CD4-positive, alpha-beta T cell (primary cell): ENCODE measurements at regions not wholly inside any gene's neighbourhood (a gene's known extent, or its start where the extent isn't known, plus 50 kb on each side); places are given as distances from the start of the nearest gene placed in this dataset.

Source experiments
- ATAC-seq: fragments of 200-7000 bp; cut with Tn5 transposase; one replicate; pipeline ENCODE4 v1.10.0; 2022; ENCODE audit warnings: mild to moderate bottlenecking; ENCODE audit not compliant: poor library complexity
- CTCF ChIA-PET: fragments of 350-600 bp; sonication (Branson Sonifier 250); formaldehyde crosslinking; loops from one replicate; lab custom pipeline; 2021; ENCODE audit warnings: antibody characterized with exemption, inconsistent platforms; lab: Charles Lee
- POLR2A ChIA-PET: fragments of 350-600 bp; sonication (Branson Sonifier 250); formaldehyde crosslinking; loops from one replicate; lab custom pipeline; 2021; ENCODE audit warnings: antibody characterized with exemption, inconsistent platforms; lab: Charles Lee
- DNase-seq, 14 experiments: peaks; one replicate each; pipeline ENCODE4 v3.0.0-alpha.2; 2013 to 2020; ENCODE audit warnings: mixed read lengths in 2 of 14
- H3K27ac ChIP-seq, 2 donors: one replicate each; pipeline versions ENCODE4 v1.5.1 to v1.7.0; 2013; ENCODE audit warnings: low read length in 2 of 2, low read depth in 1 of 2, mild to moderate bottlenecking in 1 of 2
- H3K27me3 ChIP-seq, 2 experiments: 1 replicate in 1 of 2; 2 replicates in 1 of 2; pipeline versions ENCODE4 v1.6.1 to v1.7.0; 2013; ENCODE audit warnings: low read length in 2 of 2, control low read depth in 1 of 2, mild to moderate bottlenecking in 1 of 2, moderate library complexity in 1 of 2; ENCODE audit not compliant: insufficient read depth in 2 of 2, control insufficient read depth in 1 of 2
- H3K36me3 ChIP-seq: one replicate; pipeline ENCODE4 v1.6.1; 2013; ENCODE audit warnings: low read length, control low read depth; ENCODE audit not compliant: insufficient read depth
- H3K4me1 ChIP-seq: one replicate; pipeline ENCODE4 v1.6.1; 2013; ENCODE audit warnings: low read length, control low read depth; ENCODE audit not compliant: insufficient read depth
- H3K4me3 ChIP-seq: one replicate; pipeline ENCODE4 v1.5.1; 2013; ENCODE audit warnings: mild to moderate bottlenecking, low read length, moderate library complexity
- H3K9me3 ChIP-seq, 2 experiments: 1 replicate in 1 of 2; 2 replicates in 1 of 2; pipeline versions ENCODE4 v1.6.1 to v1.7.0; 2013; ENCODE audit warnings: low read length in 2 of 2, mild to moderate bottlenecking in 2 of 2, control low read depth in 1 of 2, moderate library complexity in 1 of 2; ENCODE audit not compliant: control insufficient read depth in 1 of 2, insufficient read depth in 1 of 2
- H3K27ac Mint-ChIP-seq: one replicate; pipeline ENCODE4 v1.8.0; 2020; ENCODE audit warnings: mixed read lengths
- H3K27me3 Mint-ChIP-seq: one replicate; pipeline ENCODE4 v1.8.0; 2021; ENCODE audit warnings: mixed read lengths
- H3K36me3 Mint-ChIP-seq: one replicate; pipeline ENCODE4 v1.8.0; 2021; ENCODE audit warnings: low read depth, mixed read lengths
- H3K4me1 Mint-ChIP-seq: one replicate; pipeline ENCODE4 v1.8.0; 2021; ENCODE audit warnings: low read depth, mixed read lengths
- H3K4me3 Mint-ChIP-seq: one replicate; pipeline ENCODE4 v1.8.0; 2020; ENCODE audit warnings: mild to moderate bottlenecking, mixed read lengths
- H3K9me3 Mint-ChIP-seq: one replicate; pipeline ENCODE4 v1.8.0; 2020; ENCODE audit warnings: mixed read lengths
- CTCF ChIP-seq: fragments of 200-600 bp; IDR thresholded peaks from one replicate; pipeline ENCODE4 v1.8.0; 2022; ENCODE audit warnings: antibody characterized with exemption, mild to moderate bottlenecking
- intact Hi-C, 2 experiments: fragments of 100-400 bp; cut with DNase I in 1 of 2; cut with micrococcal nuclease in 1 of 2; formaldehyde crosslinking; loops; one replicate each; pipeline versions ENCODE4 v1.15.1 to v1.9.0; 2023 to 2025; cut with DNase I, micrococcal nuclease

- Mint-ChIP-seq H3K4me1 (no peaks in the 10 kb centered on the region), H3K36me3 (no peaks in the 10 kb centered on the region), H3K9me3 (no peaks in the 10 kb centered on the region), H3K4me3 (no peak overlapping the region), H3K27me3 (peaks cover 11% of the 10 kb centered on the region), H3K27ac (no peak overlapping the region)
- H3K27me3 ChIP-seq, result peaks cover 0 to 5% of the 10 kb centered on the region in 2 experiments
- no peaks in the 10 kb centered on the region for H3K4me1 ChIP-seq
- no peak overlapping the region for H3K4me3 ChIP-seq
- no peaks in the 10 kb centered on the region for H3K36me3 ChIP-seq
- ChIA-PET CTCF (no interaction called here), POLR2A (no interaction called here)
- DNase-seq (no peak), ATAC-seq (no peak)
- H3K27ac ChIP-seq, result no peak overlapping the region
- intact Hi-C loops, result no loop called here
- no peak for TF ChIP-seq CTCF
- H3K9me3 ChIP-seq, result no peaks in the 10 kb centered on the region
These were observed 106.1 kb downstream of the UNC5CL start for GRCh38 chr6:40932953-40933352.

- peaks cover 14% of the 10 kb centered on the region for H3K27me3 Mint-ChIP-seq
- no peak overlapping the region for H3K27ac ChIP-seq
- ChIA-PET POLR2A (no interaction called here), CTCF (no interaction called here)
- peaks cover 0 to 5% of the 10 kb centered on the region in 2 experiments for H3K27me3 ChIP-seq
- DNase-seq, result no peak
- no peaks in the 10 kb centered on the region for H3K36me3 Mint-ChIP-seq
- TF ChIP-seq CTCF, result no peak
- no peak for ATAC-seq
- no peak overlapping the region for H3K4me3 ChIP-seq
- H3K27ac Mint-ChIP-seq, result no peak overlapping the region
- no peaks in the 10 kb centered on the region for H3K9me3 ChIP-seq
- no peaks in the 10 kb centered on the region for H3K9me3 Mint-ChIP-seq
- intact Hi-C loops, result no loop called here
- no peaks in the 10 kb centered on the region for H3K4me1 ChIP-seq
- no peaks in the 10 kb centered on the region for H3K36me3 ChIP-seq
- H3K4me3 Mint-ChIP-seq, result no peak overlapping the region
- H3K4me1 Mint-ChIP-seq, result no peaks in the 10 kb centered on the region
These were observed 106.7 kb downstream of the UNC5CL start for GRCh38 chr6:40932366-40932765.

DNA sequence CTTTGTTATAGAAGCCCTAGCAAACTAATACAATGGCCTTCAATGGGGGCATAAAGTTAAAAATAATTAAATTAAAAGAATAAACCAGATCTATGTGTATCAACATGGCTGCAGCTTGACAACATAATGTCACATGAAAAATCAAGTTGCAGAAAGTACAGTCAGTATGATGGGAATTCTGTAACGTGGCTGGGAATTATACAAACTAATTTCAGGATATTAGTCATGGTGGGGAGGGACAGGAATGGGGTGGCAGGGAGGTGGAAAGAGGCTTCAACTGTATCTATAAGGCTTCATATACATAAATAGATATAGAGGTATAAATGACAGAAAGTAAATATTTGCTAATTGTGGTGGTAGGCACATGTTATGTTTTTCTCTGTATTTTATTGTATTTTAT, 107.1 kb downstream of the UNC5CL start:
- peaks cover 18% of the 10 kb centered on the region for H3K27me3 Mint-ChIP-seq
- no peaks in the 10 kb centered on the region for H3K4me1 Mint-ChIP-seq
- POLR2A ChIA-PET, result no interaction called here
- intact Hi-C loops, result no loop called here
- no peak for ATAC-seq
- H3K9me3 ChIP-seq, result no peaks in the 10 kb centered on the region
- TF ChIP-seq CTCF, result no peak
- H3K27me3 ChIP-seq, result peaks cover 0 to 5% of the 10 kb centered on the region in 2 experiments
- DNase-seq, result no peak
- H3K9me3 Mint-ChIP-seq, result no peaks in the 10 kb centered on the region
- no peak overlapping the region for H3K4me3 ChIP-seq
- no peaks in the 10 kb centered on the region for H3K36me3 Mint-ChIP-seq
- H3K27ac ChIP-seq, result no peak overlapping the region
- H3K27ac Mint-ChIP-seq, result no peak overlapping the region
- no peaks in the 10 kb centered on the region for H3K36me3 ChIP-seq
- CTCF ChIA-PET, result no interaction called here
- no peak overlapping the region for H3K4me3 Mint-ChIP-seq
- H3K4me1 ChIP-seq, result no peaks in the 10 kb centered on the region
